HG03159 (cell line): ENCODE measurements at regions not wholly inside any gene's neighbourhood (a gene's known extent, or its start where the extent isn't known, plus 50 kb on each side); places are given as distances from the start of the nearest gene placed in this dataset.

Source experiments
- ATAC-seq: cut with Tn5 transposase; IDR thresholded peaks from one replicate; pipeline ENCODE4 v1.9.1; 2021; ENCODE audit warnings: mild to moderate bottlenecking, moderate library complexity; ENCODE audit not compliant: unreplicated experiment

DNA sequence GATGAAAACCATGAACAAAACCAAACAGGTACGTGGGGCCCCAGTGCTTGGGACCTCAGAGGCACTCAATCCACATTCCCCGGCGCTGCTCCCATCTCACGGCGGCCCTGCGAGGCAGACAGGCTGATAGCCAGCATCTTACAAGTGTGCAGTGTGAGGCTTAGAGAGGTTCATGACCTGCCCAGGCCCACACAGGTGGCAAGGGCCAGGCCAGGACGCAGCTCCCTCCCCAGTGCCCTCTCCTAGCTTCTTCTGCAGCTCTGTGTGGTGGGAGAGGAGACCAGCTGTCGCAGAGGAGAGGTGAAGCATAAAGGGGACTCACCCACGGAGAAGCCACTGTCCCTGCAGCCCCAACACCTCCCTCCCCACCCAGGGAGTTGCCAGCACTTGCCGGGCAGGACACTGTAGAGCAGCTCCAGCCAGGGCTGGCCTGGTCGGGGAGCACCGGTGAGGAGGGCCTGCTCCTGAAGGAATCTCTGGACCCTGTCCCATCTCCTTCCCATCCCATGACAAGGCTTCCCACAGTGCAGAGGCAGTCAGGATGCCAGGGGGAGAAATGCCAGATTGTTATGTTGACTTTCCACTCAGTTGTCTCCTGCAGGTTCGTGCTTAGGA is 92.4 kb upstream of the TMEM45B start:
- no peak for ATAC-seq

DNA sequence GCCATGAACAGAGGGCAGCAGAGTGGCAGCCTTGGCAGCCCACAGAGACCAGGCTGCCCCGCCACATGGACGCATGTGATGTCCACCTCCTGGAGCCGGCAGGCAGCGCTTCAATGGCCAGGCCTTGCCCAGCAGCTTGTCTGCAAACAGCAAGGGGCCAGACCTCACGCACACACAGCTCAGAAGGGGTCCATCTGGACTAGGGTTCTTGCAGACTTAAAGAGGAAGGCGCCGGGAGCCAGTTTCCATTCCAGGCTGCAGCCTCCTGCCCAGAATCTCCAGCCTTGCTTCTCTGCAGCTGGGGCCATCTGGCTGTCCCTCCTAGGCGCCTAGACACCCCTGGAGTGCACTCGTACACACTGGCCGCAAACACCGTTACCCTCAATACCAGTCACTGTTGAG is 91.9 kb upstream of the TMEM45B start:
- no peak for ATAC-seq

DNA sequence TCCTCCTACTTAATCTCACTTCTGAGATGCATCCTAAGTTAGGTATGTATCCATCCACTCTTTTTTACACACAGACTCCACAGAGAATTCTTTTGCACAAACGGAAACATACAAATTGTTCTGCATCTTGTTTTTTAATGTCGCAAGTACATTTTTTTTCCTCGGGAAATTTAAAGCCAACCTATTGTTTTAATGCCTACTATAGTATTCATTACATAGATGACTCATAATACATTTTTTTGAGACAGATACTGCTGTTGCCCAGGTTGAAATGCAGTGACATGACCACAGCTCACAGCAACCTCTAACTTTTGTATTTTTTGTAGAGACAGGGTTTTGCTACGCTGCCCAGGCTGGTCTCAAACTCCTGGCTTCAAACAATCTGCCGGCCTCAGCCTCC is 90.8 kb upstream of the TMEM45B start:
- ATAC-seq, result no peak

DNA sequence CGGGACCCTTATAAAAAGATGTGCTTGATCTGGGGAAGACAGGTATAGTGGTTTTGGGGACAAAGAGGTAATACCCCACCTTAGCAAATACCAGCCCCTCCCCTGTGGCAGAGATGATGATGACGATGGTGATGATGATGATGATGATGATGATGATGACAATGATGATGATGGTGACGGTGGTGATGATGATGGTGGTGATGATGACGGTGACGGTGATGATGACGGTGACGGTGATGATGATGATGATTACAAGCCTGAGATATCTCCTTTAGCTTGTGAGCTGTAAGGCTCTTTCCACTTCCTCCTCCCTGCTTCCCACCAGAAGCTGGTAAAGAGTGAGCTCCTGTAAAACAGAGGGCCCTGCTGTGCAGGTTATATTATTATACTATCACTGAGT is 89.5 kb upstream of the TMEM45B start:
- no peak for ATAC-seq

GRCh38 chr11:129728581-129728980 is 87.1 kb upstream of the TMEM45B start:
- no peak for ATAC-seq

DNA sequence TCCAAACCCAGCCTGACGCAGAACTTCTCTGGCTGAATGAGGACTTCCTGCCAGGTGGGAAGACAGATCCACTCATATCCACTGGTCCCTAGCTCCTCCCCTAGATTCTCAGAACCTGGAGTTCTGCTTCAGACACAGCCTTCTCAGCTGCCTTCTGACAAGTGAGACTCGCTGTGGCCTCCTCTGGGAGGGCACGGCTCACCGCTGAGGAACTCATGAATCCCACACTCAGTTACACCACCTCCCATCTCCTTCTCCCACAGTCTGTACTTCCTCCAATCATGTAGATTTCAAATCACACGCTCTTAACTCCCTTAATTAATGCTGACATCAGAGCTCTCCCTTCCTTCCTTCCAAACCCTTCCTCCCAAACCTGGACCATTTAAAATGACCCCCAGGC is 86.4 kb upstream of the TMEM45B start:
- ATAC-seq, result no peak

DNA sequence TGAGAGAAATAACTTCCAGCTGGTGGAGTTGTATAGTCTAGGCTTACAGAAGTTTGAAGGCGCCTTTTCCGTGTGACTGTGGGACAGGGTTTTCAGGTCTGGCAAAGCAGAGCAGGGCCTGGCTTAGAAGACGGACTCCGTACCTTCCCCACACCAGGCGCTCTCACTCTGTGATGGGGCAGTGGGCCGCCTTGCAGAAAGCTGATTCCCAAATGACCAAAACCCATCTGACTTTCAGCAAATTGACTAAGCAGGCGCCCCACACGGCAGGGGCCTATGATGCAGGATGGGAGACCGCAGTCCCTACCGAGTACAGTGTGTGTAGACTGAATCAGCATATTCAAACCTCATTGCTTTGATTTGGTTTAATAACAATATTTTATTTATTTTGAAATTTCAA is 85.8 kb upstream of the TMEM45B start:
- no peak for ATAC-seq

DNA sequence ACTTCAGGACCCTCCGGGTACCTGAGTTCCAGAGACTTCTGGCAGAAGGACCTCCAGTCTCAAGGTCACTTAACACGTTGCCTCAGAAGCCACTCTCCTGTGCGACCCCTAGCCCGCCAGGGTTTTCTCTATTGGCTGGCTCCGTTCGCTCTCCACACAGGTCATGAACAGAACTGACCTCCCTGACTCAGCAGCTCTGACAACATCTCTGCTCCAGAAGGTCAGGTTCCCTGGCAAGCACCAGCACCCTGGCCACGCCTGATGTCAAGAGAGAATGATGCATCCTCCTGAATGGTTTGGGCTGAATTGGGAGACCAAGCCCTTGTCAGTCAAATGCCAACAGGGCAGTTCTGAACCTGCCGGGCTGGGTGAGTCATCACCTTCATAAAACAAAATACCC is 84.3 kb upstream of the TMEM45B start:
- no peak for ATAC-seq

- no peak for ATAC-seq
Measured at GRCh38 chr11:129732941-129733340, 82.7 kb upstream of the TMEM45B start.

GRCh38 chr11:129733384-129733783 is 82.3 kb upstream of the TMEM45B start:
- ATAC-seq, result no peak

DNA sequence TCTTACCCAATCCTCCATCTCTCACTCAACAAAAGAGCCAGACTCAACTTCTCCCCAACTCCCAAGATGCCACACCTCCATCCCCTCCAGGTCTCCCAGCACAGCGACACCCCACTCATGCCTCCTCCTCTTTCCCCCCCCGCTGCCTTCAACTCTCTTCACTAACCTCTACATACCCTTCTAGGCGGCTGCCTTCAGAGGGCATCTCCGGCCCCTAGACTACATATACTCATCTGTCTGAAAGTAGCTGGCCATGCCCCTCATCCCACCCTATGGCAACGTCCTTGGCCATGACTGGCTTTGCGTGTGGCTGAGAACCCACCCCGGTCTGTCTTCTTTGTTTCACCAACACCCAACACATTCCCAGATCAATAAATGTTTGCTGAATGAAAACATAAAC is 81.7 kb upstream of the TMEM45B start:
- ATAC-seq, result no peak

- no peak for ATAC-seq
Measured at GRCh38 chr11:129734654-129735053, 81.0 kb upstream of the TMEM45B start.

GRCh38 chr11:129737831-129738230 is 77.8 kb upstream of the TMEM45B start:
- no peak for ATAC-seq

GRCh38 chr11:129738242-129738641 is 77.4 kb upstream of the TMEM45B start:
- ATAC-seq, result no peak

DNA sequence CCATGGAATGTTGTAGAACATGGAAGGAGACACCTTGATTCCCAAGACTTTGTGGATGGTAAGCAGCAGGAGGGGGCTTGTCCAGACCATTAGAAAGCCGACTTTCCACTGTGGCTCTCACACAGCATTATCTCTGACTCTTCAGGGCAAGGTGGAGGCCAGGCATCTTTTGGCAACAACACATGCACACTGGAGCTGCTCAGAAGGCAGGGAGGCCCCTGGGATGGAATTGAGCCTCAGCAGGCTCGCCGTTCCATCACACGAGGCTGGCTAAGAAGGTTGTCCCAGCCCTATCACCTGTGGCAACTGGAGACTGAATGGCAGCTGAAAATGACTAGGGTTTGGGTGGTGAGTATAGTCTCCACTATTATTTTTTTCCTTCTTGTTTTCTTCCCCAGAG is 76.3 kb upstream of the TMEM45B start:
- no peak for ATAC-seq

DNA sequence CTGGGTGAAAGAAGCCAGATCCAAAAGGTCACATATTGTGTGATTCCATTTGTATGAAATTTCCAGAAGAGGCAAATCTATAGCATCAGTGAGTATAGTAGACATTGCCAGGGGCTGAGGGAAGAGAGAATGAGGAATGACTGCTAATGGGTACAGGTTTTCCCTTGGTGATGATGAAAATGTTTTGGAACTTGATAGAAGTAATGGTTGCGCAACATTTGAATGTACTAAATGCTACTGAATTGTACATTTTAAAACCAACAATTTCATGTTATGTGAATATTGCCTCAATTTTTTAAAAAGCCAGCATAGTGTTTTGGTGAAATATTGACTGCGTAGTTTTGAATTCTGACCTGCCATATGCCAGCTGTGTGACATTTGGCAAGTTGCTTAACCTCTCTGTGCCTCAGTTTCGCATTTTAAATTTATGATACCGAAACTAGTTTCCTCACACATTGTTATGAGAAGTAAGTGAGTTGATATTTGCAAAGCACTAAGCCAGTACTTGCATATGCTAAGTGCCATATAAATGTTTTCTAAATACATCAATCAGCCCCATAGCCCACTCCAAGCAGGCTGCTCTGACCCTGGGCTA is 75.4 kb upstream of the TMEM45B start:
- no peak for ATAC-seq

- ATAC-seq, result no peak
Measured at GRCh38 chr11:129743112-129743815, 72.4 kb upstream of the TMEM45B start.

DNA sequence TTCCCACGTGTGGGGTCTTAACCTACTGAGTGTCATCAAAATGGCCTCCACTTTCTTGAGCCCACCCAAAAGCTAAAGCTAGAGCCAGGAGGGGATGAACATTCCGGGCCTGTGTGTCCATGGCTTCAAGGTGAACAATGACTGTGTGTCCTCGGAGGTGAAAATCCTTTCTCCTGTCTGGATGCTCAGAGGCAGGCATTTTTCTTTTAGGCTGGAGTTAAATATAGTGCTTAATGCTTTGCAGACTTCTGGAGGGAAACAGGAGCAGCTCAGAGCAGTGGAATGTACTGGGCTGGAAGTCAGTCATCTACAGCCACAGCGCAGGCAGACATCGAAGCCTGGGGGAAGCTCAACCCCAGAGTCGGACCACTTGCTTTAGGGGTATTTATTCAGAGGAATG is 68.6 kb upstream of the TMEM45B start:
- ATAC-seq, result no peak

- no peak for ATAC-seq
Measured at GRCh38 chr11:129749141-129749540, 66.5 kb upstream of the TMEM45B start.

GRCh38 chr11:129750343-129751292 is 65.0 kb upstream of the TMEM45B start:
- ATAC-seq, result peak; percentile 94

GRCh38 chr11:129751511-129751910 is 64.1 kb upstream of the TMEM45B start:
- no peak for ATAC-seq
